GM12872 (cell line): ENCODE measurements at regions not wholly inside any gene's neighbourhood (a gene's known extent, or its start where the extent isn't known, plus 50 kb on each side); places are given as distances from the start of the nearest gene placed in this dataset.

Source experiments
- CTCF ChIP-seq: IDR thresholded peaks from 3 replicates; pipeline ENCODE4 v1.5.1; 2011; ENCODE audit warnings: low read depth, mild to moderate bottlenecking, low read length, moderate library complexity; ENCODE audit not compliant: insufficient read depth

GRCh38 chr5:123776761-123777160, 264.8 kb downstream of the CSNK1G3 start:
- no peak for TF ChIP-seq CTCF

GRCh38 chr5:123771715-123772114, 259.7 kb downstream of the CSNK1G3 start:
- no peak for TF ChIP-seq CTCF

GRCh38 chr5:123763201-123763600, 251.2 kb downstream of the CSNK1G3 start:
- no peak for TF ChIP-seq CTCF

GRCh38 chr5:123756816-123757215, 244.8 kb downstream of the CSNK1G3 start:
- no peak for TF ChIP-seq CTCF

- no peak for TF ChIP-seq CTCF
Observed at GRCh38 chr5:123756318-123756665, 244.3 kb downstream of the CSNK1G3 start.

- TF ChIP-seq CTCF = no peak
Observed at GRCh38 chr5:123755653-123756317, 243.8 kb downstream of the CSNK1G3 start.

- no peak for TF ChIP-seq CTCF
Observed at GRCh38 chr5:123754908-123755307, 242.9 kb downstream of the CSNK1G3 start.
